ENCODE measurements at regions not wholly inside any gene's neighbourhood (a gene's known extent, or its start where the extent isn't known, plus 50 kb on each side); places are given as distances from the start of the nearest gene placed in this dataset.

DNA sequence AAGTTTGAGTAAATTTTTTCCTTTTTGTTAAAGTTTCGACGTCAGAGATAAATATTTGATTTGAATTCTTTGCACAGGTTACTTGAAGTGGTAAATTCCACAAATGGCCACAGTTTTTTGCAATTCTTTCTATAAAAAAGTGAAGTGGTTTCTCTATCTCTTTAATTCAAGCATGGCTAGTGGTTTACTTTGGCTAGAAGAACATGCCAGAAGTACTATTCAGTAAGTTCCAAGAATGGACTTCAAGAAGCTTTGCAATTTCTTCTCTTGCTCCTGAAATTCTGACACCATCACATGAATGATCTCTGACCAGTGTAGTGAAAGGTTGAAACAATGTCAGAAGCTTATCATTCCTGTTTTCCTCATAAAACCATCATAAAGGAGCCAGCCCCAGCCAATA lies 55.7 kb upstream of the RNPC3 start:
- WGBS, 2 donors (ENCODE audit: low coverage in 1 of 2) = 89 to 90% methylated on average over 2 of the region's 2 CpGs
- H3K27ac ChIP-seq = no peak overlapping the region
- TF ChIP-seq, protein P1, sequence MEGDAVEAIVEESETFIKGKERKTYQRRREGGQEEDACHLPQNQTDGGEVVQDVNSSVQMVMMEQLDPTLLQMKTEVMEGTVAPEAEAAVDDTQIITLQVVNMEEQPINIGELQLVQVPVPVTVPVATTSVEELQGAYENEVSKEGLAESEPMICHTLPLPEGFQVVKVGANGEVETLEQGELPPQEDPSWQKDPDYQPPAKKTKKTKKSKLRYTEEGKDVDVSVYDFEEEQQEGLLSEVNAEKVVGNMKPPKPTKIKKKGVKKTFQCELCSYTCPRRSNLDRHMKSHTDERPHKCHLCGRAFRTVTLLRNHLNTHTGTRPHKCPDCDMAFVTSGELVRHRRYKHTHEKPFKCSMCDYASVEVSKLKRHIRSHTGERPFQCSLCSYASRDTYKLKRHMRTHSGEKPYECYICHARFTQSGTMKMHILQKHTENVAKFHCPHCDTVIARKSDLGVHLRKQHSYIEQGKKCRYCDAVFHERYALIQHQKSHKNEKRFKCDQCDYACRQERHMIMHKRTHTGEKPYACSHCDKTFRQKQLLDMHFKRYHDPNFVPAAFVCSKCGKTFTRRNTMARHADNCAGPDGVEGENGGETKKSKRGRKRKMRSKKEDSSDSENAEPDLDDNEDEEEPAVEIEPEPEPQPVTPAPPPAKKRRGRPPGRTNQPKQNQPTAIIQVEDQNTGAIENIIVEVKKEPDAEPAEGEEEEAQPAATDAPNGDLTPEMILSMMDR (IDR thresholded peaks at IDR 0.05) = no peak
- intact Hi-C loops (cut with DNase I; ENCODE audit: low total_unique reads) (loop anchor here (5.0 kb wide), 1 partner anchor 528 kb away; no protein-coding TSS in a partner anchor), in situ Hi-C loops (cut with MboI; ENCODE audit: low pct_ligation_motif_present in 1 of 4, low pct_unique_long_range_greater_than_20kb in 1 of 4, low sequenced_read_pairs in 3 of 4) (no loop called here)
- DNase-seq = no peak
- no peaks in the 10 kb centered on the region for H3K9me3 ChIP-seq
- no peaks in the 10 kb centered on the region for H3K27me3 ChIP-seq
- no peak overlapping the region for H3K4me3 ChIP-seq
- no peaks in the 10 kb centered on the region for H3K4me1 ChIP-seq
- H3K36me3 ChIP-seq = no peaks in the 10 kb centered on the region

DNA sequence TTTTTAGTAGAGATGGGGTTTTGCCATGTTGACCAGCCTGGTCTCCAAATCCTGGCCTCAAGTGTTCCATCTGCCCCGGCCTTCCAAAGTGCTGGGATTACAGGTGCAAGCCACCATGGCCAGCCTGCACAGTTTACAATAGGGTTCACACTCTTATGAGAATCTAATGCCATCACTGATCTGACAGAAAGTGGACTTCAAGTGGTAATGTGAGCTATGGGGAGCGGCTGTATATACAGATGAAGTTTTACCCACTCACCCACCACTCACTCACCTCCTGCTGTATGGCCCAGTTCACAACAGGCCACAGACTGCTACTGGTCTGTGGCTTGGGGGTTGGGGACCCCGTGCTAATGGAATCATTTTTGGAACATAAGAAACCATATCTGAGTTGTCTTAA lies 58.4 kb upstream of the RNPC3 start:
- H3K27me3 ChIP-seq = no peaks in the 10 kb centered on the region
- H3K4me3 ChIP-seq = no peak overlapping the region
- no peak for DNase-seq
- no peaks in the 10 kb centered on the region for H3K9me3 ChIP-seq
- TF ChIP-seq POLR2A (IDR thresholded peaks at IDR 0.05) = no peak
- TF ChIP-seq, protein P1 (IDR thresholded peaks at IDR 0.05) = no peak
- no peak for TF ChIP-seq EP300 (IDR thresholded peaks at IDR 0.05; ENCODE audit: low read depth)
- TF ChIP-seq POLR2AphosphoS5 (IDR thresholded peaks at IDR 0.05) = no peak
- no peaks in the 10 kb centered on the region for H3K36me3 ChIP-seq
- WGBS, 2 donors (ENCODE audit: low coverage in 1 of 2) = 73 to 75% methylated on average over 3 of the region's 3 CpGs
- in situ Hi-C loops (cut with MboI; ENCODE audit: low pct_ligation_motif_present in 1 of 4, low pct_unique_long_range_greater_than_20kb in 1 of 4, low sequenced_read_pairs in 3 of 4) (no loop called here), intact Hi-C loops (cut with DNase I; ENCODE audit: low total_unique reads) (no loop called here)
- no peak overlapping the region for H3K27ac ChIP-seq
- no peaks in the 10 kb centered on the region for H3K4me1 ChIP-seq

DNA sequence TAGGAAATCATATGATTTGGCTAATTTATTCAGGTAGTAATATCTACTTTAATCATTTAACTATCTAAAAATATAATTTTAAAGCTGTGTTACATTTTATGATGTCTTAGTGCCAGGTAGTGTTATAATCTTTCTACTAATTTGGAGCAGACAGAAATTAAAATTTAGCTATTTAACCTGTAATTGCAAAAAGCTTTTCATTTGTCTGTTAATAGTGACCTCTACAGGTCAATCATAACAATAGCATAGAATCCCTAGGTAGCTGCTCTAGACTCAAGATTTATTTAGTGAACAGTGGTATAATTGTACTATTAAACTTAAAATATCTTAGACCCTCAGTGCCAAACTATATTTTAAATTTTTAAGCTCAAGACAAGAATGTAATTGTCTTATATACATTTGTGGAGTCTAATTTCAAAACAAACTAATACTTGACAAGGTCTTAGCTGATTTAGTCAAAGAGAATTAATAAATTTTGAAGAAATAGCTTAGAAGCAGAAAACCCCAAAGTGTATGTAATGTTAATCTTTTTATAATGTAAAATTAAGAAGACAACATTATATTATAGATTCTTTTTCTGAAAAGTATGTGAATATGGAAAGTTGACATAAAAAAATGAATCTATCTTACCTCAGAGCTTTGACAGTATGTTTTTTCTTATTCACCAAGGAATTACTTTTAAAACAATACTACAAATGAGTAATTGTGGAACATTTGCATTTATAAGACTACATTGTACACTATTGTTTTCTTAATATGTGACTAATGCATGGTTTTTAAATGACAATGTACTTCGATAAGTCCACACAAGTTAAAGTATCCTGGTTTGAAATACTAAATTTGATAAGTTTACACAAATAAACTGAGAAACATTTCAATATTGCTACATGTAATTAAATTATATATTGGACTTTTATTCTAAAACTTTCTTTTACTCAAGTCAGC lies 64.1 kb upstream of the RNPC3 start:
- WGBS, 2 donors (ENCODE audit: low coverage in 1 of 2) = 79 to 90% methylated on average over 1 of the region's 1 CpG
- H3K9me3 ChIP-seq = no peaks in the 10 kb centered on the region
- TF ChIP-seq, protein P1 (IDR thresholded peaks at IDR 0.05) = peak in 3 of 5 experiments; percentile 23 to 31 (median 31)
- no peak for TF ChIP-seq POLR2A (IDR thresholded peaks at IDR 0.05)
- H3K4me3 ChIP-seq = no peak overlapping the region
- H3K27me3 ChIP-seq = no peaks in the 10 kb centered on the region
- no peaks in the 10 kb centered on the region for H3K4me1 ChIP-seq
- DNase-seq = no peak
- no peak overlapping the region for H3K27ac ChIP-seq
- no peaks in the 10 kb centered on the region for H3K36me3 ChIP-seq
- intact Hi-C loops (cut with DNase I; ENCODE audit: low total_unique reads) = no loop called here
- in situ Hi-C loops (cut with MboI; ENCODE audit: low pct_ligation_motif_present in 1 of 4, low pct_unique_long_range_greater_than_20kb in 1 of 4, low sequenced_read_pairs in 3 of 4) = no loop called here

DNA sequence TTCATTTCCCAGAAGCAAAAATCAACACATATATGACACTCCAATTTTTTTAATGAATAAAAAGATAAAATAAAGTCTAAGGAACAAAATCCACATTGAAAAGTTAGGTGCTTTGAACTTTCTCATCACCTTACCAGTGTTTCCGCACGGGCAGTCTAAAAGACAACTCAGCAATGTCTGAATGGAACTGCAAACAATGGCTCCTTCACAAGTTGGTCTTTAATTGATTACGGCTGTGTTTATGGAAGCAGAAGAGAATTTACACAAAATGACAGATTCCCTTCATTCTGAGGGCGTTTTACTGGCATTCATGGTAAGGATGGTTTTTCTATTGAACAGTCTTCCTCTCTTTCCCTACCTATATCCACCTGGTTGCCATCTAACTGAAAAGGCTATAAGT lies 65.0 kb upstream of the RNPC3 start:
- H3K36me3 ChIP-seq = no peaks in the 10 kb centered on the region
- no peak overlapping the region for H3K4me3 ChIP-seq
- DNase-seq = no peak
- 72 to 74% methylated on average over 4 of the region's 4 CpGs for WGBS, 2 donors (ENCODE audit: low coverage in 1 of 2)
- no peaks in the 10 kb centered on the region for H3K9me3 ChIP-seq
- in situ Hi-C loops (cut with MboI; ENCODE audit: low pct_ligation_motif_present in 1 of 4, low pct_unique_long_range_greater_than_20kb in 1 of 4, low sequenced_read_pairs in 3 of 4) (no loop called here), intact Hi-C loops (cut with DNase I; ENCODE audit: low total_unique reads) (no loop called here)
- TF ChIP-seq POLR2A (IDR thresholded peaks at IDR 0.05) = no peak
- no peak overlapping the region for H3K27ac ChIP-seq
- H3K27me3 ChIP-seq = no peaks in the 10 kb centered on the region
- H3K4me1 ChIP-seq = no peaks in the 10 kb centered on the region

DNA sequence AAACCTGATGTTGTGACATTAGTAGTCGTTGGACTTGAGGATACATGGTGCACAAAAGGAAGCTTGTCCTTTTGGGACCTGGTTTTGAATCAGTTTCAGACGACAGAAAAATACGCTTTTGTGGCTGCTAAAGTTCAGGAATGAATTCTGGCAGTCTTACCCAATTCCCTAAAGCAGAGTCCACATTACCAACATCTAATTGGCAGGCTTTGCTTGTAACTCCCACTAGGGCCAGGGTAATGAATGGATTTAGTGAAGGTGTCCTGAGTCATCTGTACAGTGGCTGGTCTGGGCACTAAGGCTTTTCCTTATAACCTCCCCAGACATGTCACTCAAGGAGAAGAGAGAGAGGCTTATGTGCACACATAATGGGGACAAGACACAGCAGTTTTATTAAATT lies 66.2 kb upstream of the RNPC3 start:
- Histone ChIP-seq H3K9me3 (no peaks in the 10 kb centered on the region), H3K4me1 (no peaks in the 10 kb centered on the region), H3K27ac (no peak overlapping the region), H3K27me3 (no peaks in the 10 kb centered on the region), H3K4me3 (no peak overlapping the region), H3K36me3 (no peaks in the 10 kb centered on the region)
- intact Hi-C loops (cut with DNase I; ENCODE audit: low total_unique reads) (no loop called here), in situ Hi-C loops (cut with MboI; ENCODE audit: low pct_ligation_motif_present in 1 of 4, low pct_unique_long_range_greater_than_20kb in 1 of 4, low sequenced_read_pairs in 3 of 4) (no loop called here)
- DNase-seq = no peak
- WGBS, 2 donors (ENCODE audit: low coverage in 1 of 2) = 45 to 62% methylated on average over 3 of the region's 3 CpGs
- TF ChIP-seq EP300 (IDR thresholded peaks at IDR 0.05; ENCODE audit: low read depth) = no peak
- TF ChIP-seq, protein P1 (IDR thresholded peaks at IDR 0.05) = no peak
- no peak for TF ChIP-seq POLR2AphosphoS5 (IDR thresholded peaks at IDR 0.05)
- TF ChIP-seq POLR2A (IDR thresholded peaks at IDR 0.05) = no peak

All from transverse colon (tissue), 4 donors.